NCI-H1092 treated with DMSO at 0.1 percent for 48 hours (cell line): ENCODE measurements at regions not wholly inside any gene's neighbourhood (a gene's known extent, or its start where the extent isn't known, plus 50 kb on each side); places are given as distances from the start of the nearest gene placed in this dataset.

ENCODE experiments used
- DNase-seq: peaks from one replicate; lab custom pipeline; 2025; lab: John Stamatoyannopoulos, UW

DNA sequence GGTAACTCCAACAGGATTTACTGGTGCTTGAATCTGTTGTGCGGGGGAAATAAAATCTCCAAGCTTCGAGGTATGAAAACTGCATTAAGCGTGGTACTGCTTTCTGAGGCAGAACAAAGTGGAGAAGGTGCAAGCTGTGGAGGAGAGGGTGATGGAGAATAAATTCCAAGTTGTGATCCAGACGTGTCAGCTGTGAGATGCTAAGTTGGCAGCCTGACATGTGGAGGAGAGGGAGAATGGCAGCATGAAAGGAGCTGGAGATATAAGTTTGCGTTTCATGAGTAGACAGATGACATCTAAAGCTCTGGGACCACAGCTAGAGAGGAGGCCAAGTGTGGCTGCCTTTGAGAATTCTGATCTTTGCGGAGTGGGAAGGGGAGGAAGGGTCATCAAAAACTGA, 411.8 kb downstream of the FBXO15 start:
- DNase-seq = no peak

DNA sequence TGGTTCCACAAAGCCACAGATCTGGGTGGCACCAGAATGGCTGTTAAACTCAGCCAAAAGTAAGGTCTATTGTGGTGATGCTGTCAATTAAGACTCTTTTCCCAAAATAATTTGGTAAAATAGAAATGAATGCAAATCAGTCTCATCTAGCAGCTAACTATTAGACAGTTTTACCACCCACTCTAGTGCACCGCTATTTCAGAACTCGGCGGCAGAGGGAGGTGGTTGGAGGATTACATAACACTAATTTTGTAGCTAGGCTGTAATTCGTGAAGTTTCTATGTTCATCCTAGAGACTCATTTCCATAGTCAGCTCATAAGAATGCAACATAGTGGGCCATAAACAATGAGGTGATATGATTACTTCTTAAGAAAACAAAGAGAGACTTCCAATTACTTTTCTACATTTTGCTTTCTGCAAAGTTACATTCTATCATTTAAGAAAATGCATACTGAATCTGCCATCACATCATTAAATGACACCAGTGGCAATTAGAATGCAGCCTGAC, 413.8 kb downstream of the FBXO15 start:
- DNase-seq = no peak

DNA sequence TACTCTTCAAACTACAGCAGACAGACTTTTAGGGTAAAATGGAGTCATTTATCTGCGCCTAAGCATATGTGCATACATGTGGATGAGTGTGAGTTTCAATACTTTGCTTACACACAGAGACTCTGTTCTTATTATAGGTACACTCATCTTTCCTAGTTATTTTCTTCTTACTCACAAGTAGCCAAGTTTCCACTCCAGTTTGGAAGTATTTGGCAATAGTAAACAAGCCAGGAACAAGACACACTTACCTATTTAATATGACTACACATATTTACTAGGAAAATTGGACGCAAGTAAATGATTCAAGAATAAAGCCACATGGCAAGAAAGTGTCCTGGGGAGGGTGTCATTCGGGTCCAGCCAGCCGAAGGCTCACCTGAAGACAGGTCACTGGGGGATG, 414.3 kb downstream of the FBXO15 start:
- DNase-seq = no peak

DNA sequence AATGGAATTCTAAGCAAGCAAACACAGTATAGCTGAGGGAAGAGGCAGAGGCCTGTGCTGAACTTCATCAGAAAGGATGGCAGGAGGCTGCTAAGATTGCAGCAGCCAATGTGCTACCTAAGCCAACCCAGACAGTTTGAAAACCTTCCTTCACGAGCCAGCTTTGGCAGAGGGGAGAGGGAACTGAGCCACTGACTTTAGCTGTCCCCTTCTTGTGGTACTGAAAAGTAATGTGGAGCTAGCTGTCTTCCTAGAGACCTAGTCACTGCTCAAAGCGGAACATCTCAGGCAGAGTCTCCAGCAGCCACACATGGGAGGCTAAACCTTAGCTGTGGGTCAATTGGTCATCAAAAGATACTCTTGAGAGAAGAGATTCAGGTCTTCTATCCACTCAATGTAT, 419.0 kb downstream of the FBXO15 start:
- no peak for DNase-seq

DNA sequence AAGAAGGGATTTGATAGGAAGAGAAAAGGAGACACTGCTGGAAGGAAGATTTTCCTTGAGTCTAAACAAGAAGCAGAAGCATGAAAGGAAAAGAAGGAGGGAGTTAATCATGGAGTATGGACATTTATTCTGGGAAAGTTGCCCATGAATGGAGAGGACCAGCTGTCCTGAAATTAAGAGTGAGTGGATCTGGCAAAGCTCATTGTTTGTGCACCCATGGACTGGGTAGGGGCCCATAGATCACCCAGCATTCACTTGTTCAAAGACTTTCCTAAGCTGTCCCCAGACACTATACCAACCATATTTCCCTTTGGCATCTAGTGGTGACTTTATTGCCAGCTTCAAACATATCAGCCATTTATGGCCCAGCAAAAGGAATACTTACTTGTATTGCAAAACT, 422.7 kb downstream of the FBXO15 start:
- peak; percentile 80 for DNase-seq

DNA sequence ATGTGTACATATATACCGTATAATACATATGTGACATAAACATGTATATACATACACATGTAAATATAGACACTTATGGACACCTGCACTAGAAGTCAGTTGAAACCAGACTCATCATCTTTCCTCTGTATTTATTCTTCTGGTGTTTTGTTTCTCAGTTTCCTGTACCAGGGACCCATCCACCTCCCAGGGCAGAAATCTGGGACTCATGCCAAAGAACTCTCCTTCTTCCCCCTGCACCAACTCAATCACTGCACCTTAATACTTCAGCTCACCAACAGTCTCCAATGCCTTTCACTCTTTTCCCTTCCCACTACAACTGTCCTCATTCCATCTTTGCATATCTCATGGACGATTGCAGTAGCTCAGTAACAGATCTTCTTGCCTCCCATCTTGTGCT, 428.0 kb downstream of the FBXO15 start:
- peak; percentile 9 for DNase-seq

DNA sequence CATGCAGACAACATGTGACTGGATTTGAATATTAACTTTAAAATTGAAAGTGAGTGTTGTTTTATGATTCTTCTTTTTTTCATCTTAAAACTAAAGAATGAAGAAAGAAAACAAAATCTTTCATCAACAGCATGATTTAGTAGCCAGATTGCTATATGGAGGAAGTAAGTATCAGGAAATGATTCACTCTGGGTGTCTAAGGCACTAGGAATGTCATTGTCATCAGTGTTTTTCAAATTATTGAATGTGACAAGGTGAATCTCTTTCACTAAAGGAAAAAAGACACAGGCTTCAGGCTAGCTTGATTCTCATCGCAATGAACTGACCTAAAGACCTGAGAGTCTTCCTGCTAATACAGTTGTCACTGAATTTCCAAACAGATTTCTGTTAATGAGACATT, 430.1 kb downstream of the FBXO15 start:
- no peak for DNase-seq

DNA sequence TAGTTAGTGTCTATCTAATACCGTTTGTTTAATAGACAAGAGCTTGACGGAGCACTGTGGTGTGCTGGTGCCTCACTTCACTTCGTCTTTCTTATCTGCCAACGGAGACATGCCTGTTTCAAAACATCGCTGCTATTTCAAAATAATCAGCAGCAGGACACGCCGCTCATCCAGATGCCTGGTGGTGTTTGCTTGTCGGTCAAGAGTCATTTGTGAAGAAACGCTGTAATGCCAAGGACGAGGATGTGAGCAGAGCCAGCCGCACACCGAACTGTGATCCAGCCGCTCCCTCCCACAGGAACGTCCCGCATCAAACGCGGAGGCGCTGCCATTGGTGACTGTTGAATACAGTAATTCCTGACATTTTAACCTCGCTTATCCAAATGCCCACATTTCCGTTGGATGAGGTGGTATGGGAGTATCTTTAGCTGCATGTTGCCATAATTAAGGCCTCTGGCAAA, 432.4 kb downstream of the FBXO15 start:
- DNase-seq = peak; percentile 4

DNA sequence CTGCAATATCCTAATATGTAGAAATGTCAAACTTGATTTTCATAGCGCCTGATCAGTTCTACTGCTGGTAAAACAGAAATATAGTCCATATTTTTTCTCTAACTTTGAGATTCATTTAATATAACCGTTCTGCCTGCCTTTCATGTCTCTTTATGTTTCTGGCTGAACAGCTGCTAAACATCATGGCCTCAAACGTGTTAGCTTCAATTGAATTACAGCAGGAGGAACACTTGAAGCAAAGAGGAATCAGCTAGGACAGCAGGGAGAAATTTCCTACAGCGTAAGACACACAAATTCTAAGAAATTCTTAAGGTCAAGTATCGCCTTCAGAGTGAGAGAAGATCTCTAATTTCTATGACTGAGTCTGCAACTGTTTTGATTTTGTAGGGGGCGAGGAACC, 433.2 kb downstream of the FBXO15 start:
- DNase-seq = no peak

DNA sequence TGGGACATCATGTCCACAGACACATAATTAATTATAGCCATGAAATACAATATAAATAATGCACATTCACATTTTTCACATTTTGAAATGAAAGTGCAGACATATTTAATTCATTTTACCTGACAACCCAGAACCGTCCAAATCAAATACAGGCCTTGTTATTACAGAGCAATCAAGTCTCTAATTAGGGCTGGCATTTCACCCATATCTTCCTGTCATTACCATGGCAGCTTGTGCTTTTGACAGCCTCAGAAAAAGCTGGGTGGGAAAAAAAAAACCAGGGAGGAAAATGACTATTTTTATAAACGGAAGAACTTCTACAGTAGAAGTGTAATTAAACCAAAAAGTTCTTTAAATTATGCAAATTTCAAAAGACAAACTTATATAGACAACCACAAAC, 436.4 kb downstream of the FBXO15 start:
- peak; percentile 4 for DNase-seq

DNA sequence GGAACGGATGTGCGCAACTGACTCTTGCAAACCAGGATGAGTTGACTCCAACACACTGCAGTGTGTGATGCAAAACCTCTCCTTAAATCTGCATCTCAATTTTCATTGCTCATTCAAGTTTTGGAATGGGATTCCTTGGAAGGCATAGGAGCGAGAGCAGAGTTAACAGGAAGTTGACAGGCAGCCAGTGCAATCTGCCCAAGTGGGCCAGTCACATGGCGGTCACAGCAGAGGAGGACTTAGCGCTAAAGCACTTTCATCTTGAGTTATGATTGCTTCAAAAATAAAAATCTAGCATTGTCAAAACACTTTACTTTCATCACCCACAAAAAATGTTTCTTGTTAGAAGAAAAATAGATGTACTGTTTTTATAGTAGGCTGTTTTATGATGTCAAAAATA, 439.0 kb downstream of the FBXO15 start:
- no peak for DNase-seq

DNA sequence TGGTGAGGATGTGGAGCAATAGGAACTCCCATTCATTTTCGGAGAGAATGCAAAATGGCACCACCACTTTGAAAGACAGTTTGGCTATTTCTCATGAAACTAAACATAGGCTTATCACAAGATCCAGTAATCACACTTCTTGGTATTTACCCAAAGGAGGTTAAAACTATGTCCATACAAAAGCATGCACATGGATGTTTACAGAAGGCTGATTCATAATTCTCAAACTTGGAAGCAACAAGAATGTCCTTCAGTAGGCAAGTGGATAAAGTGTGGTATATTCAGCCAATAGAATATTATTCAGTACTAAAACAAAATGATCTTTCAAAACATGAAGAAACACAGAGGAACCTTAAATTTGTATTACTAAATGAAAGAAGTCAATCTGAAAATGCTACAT, 440.6 kb downstream of the FBXO15 start:
- DNase-seq = no peak

DNA sequence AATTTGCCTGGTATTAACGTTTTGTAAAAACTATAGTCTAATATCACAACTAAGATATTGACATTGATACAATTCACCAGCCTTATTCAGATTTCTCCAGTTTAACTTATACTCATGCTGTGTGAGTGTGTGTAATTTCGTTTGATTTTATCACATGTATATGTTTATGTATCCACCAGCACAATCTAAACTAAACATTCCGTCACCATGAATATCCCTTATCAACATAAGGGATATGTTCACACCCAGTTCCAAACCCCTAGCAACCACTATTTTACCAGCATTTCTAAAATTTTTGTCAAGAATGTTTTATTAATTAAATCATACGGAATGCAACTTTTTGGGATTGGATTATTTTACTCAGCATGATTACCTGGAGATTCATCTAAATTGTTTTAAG, 450.3 kb downstream of the FBXO15 start:
- DNase-seq = no peak

DNA sequence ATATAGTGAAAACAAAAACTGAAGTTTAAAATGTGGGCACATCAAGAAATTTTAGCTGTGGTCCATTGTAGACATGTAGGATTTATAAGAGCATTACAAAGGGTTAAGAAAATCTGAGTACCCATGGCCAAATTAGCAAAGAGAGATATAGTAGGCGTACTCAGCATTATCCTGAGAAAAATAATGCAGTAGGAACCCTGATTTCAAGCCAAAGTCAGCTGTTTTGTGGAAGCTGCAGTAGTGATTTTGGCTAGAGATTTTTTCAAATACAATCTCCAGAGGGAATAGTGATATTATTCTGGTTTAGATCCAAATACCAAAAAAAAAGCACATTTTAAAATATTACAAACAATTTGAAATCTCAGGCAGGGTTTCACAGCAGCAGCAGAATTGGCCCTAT, 450.9 kb downstream of the FBXO15 start:
- DNase-seq = no peak

DNA sequence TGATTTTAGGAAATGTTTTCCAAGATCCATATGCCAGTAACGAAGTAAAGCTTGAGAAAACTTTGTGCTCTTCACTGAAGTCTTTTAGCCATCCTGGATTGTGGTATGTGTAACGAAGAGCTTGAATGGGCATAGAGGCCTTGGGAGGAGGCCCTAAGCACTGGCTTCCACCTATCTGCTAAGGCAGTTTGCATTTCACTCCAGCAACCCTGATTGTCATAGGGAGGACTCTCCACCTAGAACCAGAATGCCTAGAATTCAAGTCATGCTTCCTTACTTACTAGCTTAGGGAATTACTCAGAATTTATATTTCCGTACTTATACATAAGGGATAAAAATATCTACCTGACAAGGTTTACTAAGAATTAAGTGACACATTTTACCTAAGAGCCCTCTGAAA, 451.5 kb downstream of the FBXO15 start:
- DNase-seq = no peak

DNA sequence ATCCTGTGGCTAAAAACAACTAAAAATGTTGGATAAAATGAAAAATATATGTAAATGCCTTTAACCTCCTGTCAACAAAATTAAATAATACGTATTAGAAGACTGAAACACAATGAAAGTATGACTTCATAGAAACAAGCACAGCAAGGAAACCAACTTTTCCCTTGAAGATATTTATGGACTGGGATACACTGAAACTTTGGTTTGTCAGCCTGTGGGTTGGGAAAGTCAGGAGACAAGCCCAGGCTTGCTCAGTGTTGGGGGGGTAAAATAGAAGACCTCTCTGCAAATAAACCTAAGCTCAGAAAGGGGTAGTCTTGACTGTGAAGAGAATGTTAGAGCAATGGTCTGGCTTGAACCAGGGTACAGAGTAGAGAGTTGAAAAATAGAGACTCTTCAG, 454.5 kb downstream of the FBXO15 start:
- no peak for DNase-seq

DNA sequence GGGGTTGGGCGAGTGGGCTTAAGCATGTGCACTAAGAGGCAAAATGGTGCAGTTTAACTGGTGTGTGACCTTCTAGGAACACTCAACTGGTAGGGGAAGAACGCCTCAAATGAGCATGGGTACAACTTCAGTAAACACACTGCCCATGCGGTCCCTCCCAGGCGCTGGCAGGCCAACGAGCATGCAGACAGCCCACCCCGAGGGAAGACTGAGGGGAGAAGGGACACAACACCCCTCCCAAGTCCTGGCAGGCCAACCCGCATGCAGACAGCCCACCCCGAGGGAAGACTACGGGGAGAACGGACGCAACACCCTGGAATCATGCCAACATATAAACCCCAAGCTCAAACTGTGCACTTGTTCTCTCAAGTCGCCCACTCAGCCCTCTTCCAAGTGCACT, 456.0 kb downstream of the FBXO15 start:
- no peak for DNase-seq

DNA sequence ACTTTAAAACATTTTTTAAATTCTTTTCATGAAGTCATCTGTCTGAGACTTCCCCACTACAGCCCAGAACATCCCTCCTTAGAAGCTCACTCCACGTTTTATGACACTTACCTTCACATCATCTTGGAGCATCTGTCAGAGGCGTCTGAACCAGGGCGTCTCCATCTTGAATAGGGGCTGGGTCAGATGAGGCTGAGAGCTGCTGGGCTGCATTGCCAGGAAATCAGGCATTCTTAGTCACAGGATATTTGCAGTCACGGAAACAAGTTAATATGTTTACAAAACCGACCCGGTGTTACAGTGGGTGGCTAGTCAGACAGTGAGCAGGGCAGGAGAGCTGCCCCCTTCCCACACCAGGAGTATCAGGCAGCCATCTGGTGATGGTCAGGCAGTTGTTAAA, 456.5 kb downstream of the FBXO15 start:
- no peak for DNase-seq

DNA sequence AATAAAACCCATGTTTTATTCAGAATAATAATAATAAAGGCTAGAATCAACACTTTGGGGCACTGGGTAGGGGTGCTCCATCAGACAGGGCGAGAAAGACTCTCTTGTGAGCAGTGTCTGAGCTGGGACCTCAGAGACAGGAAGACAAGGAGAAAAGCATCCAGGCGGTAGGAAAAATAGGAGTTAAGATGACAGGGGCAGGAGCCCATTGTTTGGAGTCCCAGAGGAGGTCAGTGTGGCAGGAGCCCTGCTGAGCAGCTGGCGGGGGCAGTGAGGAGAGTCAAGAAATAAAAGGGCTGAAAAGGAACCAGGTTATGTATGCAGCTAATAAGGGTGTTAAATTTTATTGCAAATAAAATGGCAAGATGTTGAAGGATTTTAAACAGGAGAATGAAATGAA, 457.4 kb downstream of the FBXO15 start:
- DNase-seq = peak; percentile 3

DNA sequence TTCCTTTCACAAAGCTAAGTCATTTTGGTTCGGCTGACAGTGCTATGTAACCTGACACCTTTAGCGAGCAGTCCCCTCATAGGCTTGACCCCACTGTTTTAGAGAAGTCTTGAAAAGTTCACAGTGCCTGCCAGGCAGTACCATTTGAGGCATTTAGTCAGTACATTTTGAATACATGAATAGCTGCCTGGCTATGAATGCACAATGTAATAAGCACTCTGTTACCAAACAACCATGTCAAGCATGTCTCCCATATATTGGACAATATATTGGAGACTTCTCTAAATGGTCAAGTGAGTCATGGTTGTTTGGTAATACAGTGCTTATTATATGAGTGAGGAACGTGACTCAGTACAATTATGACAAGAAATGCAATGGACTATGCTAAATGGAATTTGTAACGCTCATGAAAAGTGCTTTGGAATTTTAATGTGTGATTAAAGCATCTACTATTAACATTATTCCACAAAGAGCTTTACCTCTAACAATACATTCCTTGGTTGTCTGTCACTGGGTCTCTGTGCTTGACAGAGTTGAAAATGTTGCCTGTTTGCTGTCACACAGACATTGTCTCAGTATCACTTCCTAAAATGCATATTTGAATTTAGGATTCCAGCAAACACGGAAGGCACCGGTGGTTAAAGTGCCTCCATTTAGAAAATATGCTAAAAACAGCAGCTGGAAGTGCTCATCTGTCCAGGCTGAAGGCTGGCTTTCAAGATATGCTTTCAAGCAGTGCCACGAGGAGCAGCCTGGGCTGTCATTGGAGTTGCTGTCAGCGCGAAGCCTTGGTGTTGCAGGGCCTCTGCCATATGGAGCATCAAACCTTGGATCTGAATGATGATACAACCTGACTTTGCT, 458.6 kb downstream of the FBXO15 start:
- no peak for DNase-seq

DNA sequence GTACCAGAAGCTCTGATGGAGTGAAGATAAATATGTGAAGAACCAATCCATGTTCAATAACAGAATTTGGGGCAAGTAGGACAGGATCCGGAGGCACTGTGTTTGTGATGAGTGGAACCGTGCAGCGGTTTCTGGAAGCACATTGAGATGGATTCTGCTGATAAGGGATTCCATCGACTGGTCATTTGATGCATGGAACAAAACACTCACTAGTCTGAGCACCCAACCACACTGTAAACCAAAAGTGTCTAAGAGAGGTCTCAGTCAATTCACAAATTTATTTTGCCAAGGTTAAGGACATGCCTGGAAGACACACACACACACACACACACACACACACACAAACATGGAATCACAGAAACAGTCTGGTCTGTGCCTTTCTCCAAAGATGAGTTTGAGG, 459.5 kb downstream of the FBXO15 start:
- no peak for DNase-seq

DNA sequence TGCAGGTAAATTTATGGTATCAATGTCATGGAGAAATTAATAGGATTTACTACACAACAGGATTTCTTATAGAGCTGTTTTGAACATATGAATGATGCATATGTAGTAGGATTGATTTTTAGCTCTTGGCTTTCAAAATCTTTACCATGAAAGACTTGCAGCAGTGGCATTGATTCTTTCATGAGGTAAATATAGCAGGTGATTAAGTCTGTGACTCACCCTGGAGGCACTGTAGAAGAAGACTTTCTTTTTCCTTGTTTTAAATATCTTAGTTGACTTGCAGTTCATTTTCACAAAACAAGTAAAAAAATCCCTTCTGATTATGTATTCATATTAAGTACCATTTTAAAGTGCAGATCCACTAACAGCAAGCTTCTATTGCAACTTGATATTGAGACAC, 463.0 kb downstream of the FBXO15 start:
- no peak for DNase-seq

DNA sequence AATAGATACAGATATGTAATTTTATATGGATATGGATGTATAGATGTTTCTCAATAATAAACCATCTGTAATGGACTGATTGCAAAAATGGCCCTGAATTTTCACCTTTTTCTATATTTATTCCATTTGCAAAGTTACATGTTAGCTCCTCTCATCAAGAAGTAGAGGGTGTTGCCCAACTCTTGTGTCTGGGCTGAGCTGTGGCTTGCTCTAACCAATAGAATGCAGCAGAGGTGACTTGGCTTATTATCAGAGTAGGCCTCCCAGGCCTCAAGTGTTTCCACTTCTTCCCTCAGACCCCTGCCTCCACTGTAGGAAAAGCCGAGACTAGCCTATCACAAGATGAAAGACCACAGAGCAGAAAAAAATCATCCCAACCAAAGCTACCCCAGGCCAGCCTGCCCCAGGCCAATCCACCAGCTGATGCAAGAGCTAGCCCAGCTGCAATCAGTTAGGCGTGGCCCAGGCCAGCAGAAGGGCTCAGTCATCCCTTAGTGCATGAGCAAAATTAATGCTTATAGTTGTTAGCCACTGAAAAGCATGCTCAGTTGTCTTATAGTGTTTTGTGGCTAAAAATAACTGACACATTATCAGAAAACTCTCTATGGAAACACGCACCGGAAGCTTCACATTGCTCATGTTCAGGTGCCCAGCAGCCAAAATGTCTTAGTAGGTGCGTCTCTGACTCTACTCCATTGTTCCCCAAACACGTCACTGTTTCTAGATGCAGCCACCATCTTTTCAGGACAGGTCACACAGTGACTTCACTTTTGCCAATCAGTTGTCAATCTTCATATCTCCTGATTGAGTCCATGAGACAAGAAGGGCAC, 464.0 kb downstream of the FBXO15 start:
- DNase-seq = no peak
